ENCODE measurements at regions not wholly inside any gene's neighbourhood (a gene's known extent, or its start where the extent isn't known, plus 50 kb on each side); places are given as distances from the start of the nearest gene placed in this dataset.

- in situ Hi-C loops (cut with MboI; ENCODE audit: low pct_unique_long_range_greater_than_20kb, low sequenced_read_pairs, unreplicated experiment) = no loop called here
- TF ChIP-seq CTCF (IDR thresholded peaks at IDR 0.05; ENCODE audit: extremely low read depth, insufficient read depth, missing control alignments) = no peak
- DNase-seq (ENCODE audit: low spot score) = no peak
Observed at GRCh38 chrX:137362583-137362982, 203.3 kb upstream of the ZIC3 start.

- TF ChIP-seq CTCF (IDR thresholded peaks at IDR 0.05; ENCODE audit: extremely low read depth, insufficient read depth, missing control alignments) = no peak
- DNase-seq (ENCODE audit: low spot score) = no peak
- in situ Hi-C loops (cut with MboI; ENCODE audit: low pct_unique_long_range_greater_than_20kb, low sequenced_read_pairs, unreplicated experiment) = no loop called here
Observed at GRCh38 chrX:137354851-137355250, 211.1 kb upstream of the ZIC3 start.

- in situ Hi-C loops (cut with MboI; ENCODE audit: low pct_unique_long_range_greater_than_20kb, low sequenced_read_pairs, unreplicated experiment) = no loop called here
- TF ChIP-seq CTCF (IDR thresholded peaks at IDR 0.05; ENCODE audit: extremely low read depth, insufficient read depth, missing control alignments) = no peak
- no peak for DNase-seq (ENCODE audit: low spot score)
Observed at GRCh38 chrX:137353404-137353803, 212.5 kb upstream of the ZIC3 start.

- in situ Hi-C loops (cut with MboI; ENCODE audit: low pct_unique_long_range_greater_than_20kb, low sequenced_read_pairs, unreplicated experiment) = no loop called here
- peak; percentile 32 for TF ChIP-seq CTCF (IDR thresholded peaks at IDR 0.05; ENCODE audit: extremely low read depth, insufficient read depth, missing control alignments)
- DNase-seq (ENCODE audit: low spot score) = no peak
Observed at GRCh38 chrX:137352101-137352660, 213.7 kb upstream of the ZIC3 start.

GRCh38 chrX:137342969-137343368 is 223.0 kb upstream of the ZIC3 start:
- DNase-seq (ENCODE audit: low spot score) = no peak
- in situ Hi-C loops (cut with MboI; ENCODE audit: low pct_unique_long_range_greater_than_20kb, low sequenced_read_pairs, unreplicated experiment) = no loop called here
- no peak for TF ChIP-seq CTCF (IDR thresholded peaks at IDR 0.05; ENCODE audit: extremely low read depth, insufficient read depth, missing control alignments)

- in situ Hi-C loops (cut with MboI; ENCODE audit: low pct_unique_long_range_greater_than_20kb, low sequenced_read_pairs, unreplicated experiment) = no loop called here
- no peak for DNase-seq (ENCODE audit: low spot score)
- TF ChIP-seq CTCF (IDR thresholded peaks at IDR 0.05; ENCODE audit: extremely low read depth, insufficient read depth, missing control alignments) = no peak
Observed at GRCh38 chrX:137313627-137314026, 252.3 kb upstream of the ZIC3 start.

GRCh38 chrX:137305404-137305803 is 260.5 kb upstream of the ZIC3 start:
- in situ Hi-C loops (cut with MboI; ENCODE audit: low pct_unique_long_range_greater_than_20kb, low sequenced_read_pairs, unreplicated experiment) = no loop called here
- no peak for DNase-seq (ENCODE audit: low spot score)
- TF ChIP-seq CTCF (IDR thresholded peaks at IDR 0.05; ENCODE audit: extremely low read depth, insufficient read depth, missing control alignments) = no peak
